ENCODE measurements at regions not wholly inside any gene's neighbourhood (a gene's known extent, or its start where the extent isn't known, plus 50 kb on each side); places are given as distances from the start of the nearest gene placed in this dataset.
"Not testable (repeated sequence)": the region's sequence is repeated elsewhere in the genome, so short reads cannot be mapped to it uniquely, and the experiment has no call there.

- no peak for DNase-seq (ENCODE audit: low spot score)
Observed at GRCh38 chr12:75704208-75704607, 192.8 kb upstream of the KRR1 start.

GRCh38 chr12:75703131-75703530 lies 191.7 kb upstream of the KRR1 start:
- DNase-seq (ENCODE audit: low spot score), result no peak

- no peak for DNase-seq (ENCODE audit: low spot score)
Observed at GRCh38 chr12:75702477-75703093, 191.2 kb upstream of the KRR1 start.

DNA sequence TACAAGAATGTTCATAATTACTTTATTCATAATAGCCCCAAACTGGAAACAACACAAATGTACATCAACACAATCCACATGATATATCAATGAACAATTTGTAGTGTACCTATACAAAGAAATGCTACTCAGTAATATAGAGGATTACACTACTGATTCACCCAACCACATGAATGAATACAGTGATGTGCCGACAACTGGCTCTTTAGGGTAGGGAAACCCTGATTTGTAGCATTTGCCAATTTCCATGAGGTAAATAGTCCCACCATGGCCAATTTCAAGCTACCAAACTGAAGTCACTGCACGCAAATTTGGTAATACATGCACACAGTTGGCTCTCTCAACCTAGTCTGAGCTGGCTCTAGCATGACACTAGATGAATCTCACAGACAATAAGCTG lies 190.4 kb upstream of the KRR1 start:
- no peak for DNase-seq (ENCODE audit: low spot score)

GRCh38 chr12:75699728-75700496 lies 188.5 kb upstream of the KRR1 start:
- DNase-seq (ENCODE audit: low spot score), result no peak

DNA sequence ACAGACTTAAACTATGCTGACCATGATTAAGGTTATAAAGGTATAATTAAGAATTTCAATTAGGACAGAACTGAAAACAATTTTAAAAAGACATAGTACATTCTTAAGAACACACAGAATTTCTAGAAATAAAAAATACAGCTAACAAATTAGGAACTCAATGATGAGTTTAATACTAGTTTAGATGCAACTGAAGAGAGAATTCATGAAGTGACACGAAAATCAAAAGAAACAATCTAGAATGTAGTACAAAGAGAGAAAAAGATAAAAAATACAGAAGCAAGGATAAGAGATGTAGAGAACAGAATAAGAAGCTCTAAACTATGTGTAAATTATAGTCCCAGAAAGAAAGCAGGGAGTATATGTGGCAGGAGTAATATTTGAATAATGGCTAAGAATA lies 187.8 kb upstream of the KRR1 start:
- no peak for DNase-seq (ENCODE audit: low spot score)

- DNase-seq (ENCODE audit: low spot score), result no peak
Observed at GRCh38 chr12:75698052-75698451, 186.6 kb upstream of the KRR1 start.

- DNase-seq (ENCODE audit: low spot score), result no peak
Observed at GRCh38 chr12:75695926-75696325, 184.5 kb upstream of the KRR1 start.

DNA sequence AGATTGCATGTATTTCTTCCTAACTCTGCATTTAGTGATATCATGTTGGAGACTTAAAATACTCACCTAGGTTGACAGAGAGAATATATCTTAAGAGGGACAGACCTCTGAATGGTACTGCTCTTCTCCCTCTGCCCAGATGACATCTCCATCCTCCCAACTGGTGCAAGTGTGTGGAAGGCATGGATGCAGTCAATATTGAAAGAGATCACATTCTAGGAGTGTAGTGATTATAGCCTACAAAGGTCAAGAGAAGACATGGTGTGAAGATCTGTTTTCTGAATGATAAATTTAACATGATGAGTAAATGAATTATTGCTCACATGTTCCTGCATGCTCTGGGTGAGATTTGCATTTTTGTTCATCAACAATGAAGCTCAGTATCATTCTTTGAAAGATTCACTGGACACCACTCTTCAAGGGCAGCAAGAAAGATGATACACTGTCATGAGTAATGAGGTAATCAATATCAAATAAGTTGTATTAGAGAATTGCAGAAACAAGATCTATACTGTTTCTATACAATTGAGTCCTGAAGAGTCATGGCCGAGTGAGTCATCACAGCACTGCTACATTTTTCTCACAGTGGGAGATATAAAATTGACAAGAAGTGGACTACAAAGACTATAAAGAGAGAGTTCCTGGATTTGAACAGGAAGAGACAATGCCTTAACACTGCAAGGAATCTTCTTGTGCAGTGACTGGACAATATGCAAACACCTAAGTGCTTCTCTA lies 183.3 kb upstream of the KRR1 start:
- no peak for DNase-seq (ENCODE audit: low spot score)

DNA sequence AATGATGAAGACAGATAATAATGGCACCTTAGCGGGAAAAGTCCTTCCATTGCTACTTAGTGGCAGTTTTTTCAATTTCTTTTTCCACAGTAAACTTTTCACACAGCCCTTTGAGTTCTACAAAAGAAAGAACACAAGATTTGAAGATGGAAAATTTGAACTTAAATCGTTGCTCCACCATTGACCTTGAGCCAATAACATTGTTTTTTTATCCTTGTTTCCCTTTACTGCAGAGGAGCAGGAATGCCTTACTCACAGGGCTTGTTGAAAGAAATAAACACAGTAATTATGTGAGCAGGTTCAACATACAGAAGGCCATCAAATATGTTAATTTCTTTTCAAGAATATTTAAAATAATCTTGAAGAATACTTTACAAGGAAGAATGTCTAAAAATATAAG lies 181.5 kb upstream of the KRR1 start:
- no peak for DNase-seq (ENCODE audit: low spot score)

DNA sequence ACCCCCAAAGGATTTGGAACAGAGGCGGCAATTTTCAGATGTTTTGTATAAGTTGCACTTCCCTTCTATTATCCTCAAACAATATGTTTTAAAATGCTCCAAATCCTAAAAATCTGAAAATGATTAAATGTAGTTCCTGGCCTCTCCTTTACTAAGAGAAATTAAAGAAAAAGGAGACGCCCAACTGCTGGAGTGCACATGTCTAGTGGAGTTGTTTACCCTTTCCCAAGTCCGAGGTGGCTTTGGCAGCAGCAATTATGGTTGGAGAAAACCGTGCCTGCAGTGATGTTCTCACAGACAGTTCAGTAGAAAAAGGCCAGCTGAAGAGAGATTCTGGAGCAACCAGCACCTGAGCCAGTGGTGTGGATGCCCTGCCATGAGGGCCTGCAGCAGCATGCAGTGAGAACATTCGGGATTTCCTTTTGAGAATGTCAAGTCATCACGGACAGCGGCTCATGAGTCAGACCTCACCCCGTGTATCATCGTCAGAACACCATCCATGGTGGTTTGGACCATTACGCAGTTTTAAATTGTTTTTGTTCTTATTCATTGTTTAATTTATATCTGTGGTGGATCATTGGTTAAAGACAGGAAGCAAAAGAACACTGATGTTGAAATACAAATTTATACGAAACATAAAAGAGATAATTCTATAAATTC lies 179.0 kb upstream of the KRR1 start:
- DNase-seq (ENCODE audit: low spot score), result no peak

- not testable (repeated sequence) for DNase-seq (ENCODE audit: low spot score)
Observed at GRCh38 chr12:75686233-75686632, 174.8 kb upstream of the KRR1 start.

DNA sequence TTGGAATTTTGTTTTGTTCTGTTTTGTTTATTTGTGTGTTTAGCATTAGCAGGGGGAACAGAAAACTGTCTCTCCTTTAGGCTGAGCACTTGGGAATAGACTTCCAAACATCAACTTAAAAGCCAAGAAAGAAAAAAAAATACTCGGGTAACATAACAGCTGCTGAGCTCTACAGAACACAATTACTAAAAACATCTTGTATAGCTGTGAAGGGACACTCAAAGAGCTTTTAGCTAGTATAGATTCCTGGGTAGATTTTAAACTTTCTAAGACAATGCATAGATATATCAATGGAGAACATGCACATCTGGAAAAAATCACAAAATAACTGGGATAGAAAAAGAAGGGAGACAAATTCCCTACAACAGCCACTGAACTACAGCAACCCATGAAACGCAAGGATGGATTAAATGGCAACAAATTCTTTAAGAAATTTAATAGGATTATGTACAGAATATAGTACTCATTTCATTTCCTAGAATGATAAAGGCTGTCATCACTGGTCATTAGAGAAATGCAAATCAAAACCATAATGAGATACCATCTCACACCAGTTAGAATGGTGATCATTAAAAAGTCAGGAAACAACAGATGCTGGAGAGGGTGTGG lies 174.3 kb upstream of the KRR1 start:
- no peak for DNase-seq (ENCODE audit: low spot score)

GRCh38 chr12:75684678-75685616 lies 173.5 kb upstream of the KRR1 start:
- no peak for DNase-seq (ENCODE audit: low spot score)

GRCh38 chr12:75683995-75684586 lies 172.7 kb upstream of the KRR1 start:
- not testable (repeated sequence) for DNase-seq (ENCODE audit: low spot score)

GRCh38 chr12:75683220-75683619 lies 171.8 kb upstream of the KRR1 start:
- no peak for DNase-seq (ENCODE audit: low spot score)

DNA sequence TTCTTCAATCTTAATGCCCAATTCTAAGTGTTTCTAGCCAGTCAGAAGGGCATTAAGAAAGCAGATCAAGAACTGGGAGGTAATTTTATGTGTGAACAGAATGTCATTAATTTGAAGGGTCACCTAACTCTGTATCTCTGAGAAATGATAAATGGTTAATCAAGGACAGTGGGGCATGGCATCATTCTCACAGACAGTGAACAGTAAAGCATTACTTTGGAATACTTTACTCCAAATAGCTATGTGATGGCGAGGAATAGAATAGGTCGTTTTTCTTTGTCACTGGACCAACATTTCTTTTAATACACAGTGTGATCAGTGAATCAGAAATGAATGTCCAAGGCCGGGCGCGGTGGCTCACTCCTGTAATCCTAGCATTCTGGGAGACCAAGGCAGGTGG lies 166.1 kb upstream of the KRR1 start:
- no peak for DNase-seq (ENCODE audit: low spot score)

DNA sequence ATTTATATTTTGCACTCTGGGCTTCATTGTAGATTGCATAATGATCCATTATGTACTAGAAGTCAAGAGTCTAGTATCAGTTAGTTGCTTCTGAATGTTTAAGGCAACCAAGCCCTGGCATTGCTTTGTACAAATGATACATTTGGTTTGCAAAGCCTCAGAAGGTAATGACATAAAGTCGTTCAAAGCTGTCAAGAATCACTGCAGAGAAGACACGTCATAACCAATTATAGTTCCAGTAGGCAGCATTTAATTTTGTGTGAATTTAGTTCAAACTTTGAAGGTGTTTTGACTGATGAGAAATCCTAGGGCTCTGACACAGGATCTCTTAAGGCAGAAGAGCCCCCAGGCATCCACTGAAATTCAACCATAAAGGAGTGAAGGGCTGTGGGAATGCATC lies 163.0 kb upstream of the KRR1 start:
- no peak for DNase-seq (ENCODE audit: low spot score)

DNA sequence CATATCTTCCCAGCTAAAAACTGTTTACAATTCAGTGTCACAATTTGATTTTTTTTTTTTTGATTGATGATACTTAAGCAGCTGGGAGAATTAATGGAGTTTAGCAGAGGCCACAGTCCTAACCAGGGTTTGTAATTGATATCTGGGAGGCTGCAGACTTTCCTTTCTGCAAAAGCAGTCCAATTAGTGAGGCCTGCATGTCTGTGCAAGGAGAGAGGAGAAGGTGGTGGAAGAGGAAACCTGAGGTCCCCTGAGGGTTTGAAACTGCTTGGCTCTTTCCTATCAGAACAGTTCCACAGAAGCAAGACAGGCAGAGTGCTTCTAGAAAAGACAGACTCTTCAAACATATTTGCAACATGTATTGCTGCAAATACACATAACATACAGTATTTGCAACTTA lies 160.8 kb upstream of the KRR1 start:
- no peak for DNase-seq (ENCODE audit: low spot score)

- no peak for DNase-seq (ENCODE audit: low spot score)
Observed at GRCh38 chr12:75670216-75670615, 158.8 kb upstream of the KRR1 start.

DNA sequence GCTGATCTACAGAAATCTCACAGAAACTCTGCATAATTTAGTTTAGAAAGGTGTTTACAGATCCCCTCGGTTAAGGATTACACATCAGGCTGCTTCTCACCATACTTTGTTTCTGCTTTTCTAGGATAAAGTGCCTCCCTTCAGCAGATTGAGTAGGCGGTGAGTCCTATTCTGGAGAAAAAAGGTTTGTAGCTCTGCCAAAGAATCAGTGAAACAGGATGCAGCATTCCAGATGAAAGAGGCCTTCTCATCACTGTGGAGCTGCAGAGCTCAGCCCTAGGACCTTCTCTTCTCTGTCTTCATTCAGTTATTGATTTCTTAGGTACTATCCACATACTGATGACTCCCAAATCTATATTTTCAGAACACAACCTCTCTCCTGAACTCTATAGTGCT lies 155.5 kb upstream of the KRR1 start:
- peak; percentile 31 for DNase-seq (ENCODE audit: low spot score)

Measured in Ammon's horn (tissue), 1 donor.